ENCODE measurements at regions not wholly inside any gene's neighbourhood (a gene's known extent, or its start where the extent isn't known, plus 50 kb on each side); places are given as distances from the start of the nearest gene placed in this dataset.

DNA sequence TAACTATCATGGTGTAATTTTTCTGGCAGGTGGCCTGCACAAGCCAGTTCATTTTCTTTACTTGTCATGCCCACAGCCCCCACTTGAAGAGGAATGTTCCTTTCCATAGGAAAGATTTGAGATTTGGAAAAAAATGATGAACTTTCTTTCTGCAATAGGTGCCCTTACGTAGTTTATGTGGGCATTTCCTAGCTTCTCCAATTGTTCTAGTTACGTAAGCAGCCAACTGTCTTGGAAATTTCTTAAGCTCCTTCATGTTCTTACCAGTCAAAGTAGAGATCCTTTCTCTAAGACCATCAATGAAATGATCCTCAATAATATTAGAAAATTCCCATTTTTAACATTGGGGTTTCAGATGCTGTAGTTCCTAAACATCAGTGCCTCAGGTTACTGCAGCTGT, 109.5 kb upstream of the F3 start:
- Histone ChIP-seq H3K36me3 (ENCODE audit: control insufficient read depth in 4 of 4, insufficient read depth in 3 of 4, low read depth in 1 of 4, low read length in 3 of 4) (no peaks in the 10 kb centered on the region), H3K4me1 (ENCODE audit: control insufficient read depth in 4 of 4, insufficient read depth in 4 of 4, low read length in 3 of 4) (no peaks in the 10 kb centered on the region), H3K27ac (ENCODE audit: low read depth in 1 of 2, low read length in 2 of 2) (no peak overlapping the region), H3K27me3 (ENCODE audit: control insufficient read depth in 4 of 4, insufficient read depth in 4 of 4, low read length in 3 of 4) (no peaks in the 10 kb centered on the region), H3K4me3 (ENCODE audit: low read depth in 1 of 3, low read length in 3 of 3) (no peak overlapping the region), H3K9me3 (ENCODE audit: control insufficient read depth in 4 of 4, low read length in 3 of 4) (no peaks in the 10 kb centered on the region), H3K9ac (ENCODE audit: low read depth in 1 of 2, low read length in 2 of 2) (no peak overlapping the region)
- 93% methylated on average over 2 of the region's 2 CpGs for WGBS
- TF ChIP-seq, protein P1, sequence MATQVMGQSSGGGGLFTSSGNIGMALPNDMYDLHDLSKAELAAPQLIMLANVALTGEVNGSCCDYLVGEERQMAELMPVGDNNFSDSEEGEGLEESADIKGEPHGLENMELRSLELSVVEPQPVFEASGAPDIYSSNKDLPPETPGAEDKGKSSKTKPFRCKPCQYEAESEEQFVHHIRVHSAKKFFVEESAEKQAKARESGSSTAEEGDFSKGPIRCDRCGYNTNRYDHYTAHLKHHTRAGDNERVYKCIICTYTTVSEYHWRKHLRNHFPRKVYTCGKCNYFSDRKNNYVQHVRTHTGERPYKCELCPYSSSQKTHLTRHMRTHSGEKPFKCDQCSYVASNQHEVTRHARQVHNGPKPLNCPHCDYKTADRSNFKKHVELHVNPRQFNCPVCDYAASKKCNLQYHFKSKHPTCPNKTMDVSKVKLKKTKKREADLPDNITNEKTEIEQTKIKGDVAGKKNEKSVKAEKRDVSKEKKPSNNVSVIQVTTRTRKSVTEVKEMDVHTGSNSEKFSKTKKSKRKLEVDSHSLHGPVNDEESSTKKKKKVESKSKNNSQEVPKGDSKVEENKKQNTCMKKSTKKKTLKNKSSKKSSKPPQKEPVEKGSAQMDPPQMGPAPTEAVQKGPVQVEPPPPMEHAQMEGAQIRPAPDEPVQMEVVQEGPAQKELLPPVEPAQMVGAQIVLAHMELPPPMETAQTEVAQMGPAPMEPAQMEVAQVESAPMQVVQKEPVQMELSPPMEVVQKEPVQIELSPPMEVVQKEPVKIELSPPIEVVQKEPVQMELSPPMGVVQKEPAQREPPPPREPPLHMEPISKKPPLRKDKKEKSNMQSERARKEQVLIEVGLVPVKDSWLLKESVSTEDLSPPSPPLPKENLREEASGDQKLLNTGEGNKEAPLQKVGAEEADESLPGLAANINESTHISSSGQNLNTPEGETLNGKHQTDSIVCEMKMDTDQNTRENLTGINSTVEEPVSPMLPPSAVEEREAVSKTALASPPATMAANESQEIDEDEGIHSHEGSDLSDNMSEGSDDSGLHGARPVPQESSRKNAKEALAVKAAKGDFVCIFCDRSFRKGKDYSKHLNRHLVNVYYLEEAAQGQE (IDR thresholded peaks at IDR 0.05), result no peak
- TF ChIP-seq, protein P2, sequence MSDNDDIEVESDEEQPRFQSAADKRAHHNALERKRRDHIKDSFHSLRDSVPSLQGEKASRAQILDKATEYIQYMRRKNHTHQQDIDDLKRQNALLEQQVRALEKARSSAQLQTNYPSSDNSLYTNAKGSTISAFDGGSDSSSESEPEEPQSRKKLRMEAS (IDR thresholded peaks at IDR 0.05), result no peak
- no peak for TF ChIP-seq TAF1 (conservative IDR thresholded peaks at IDR 0.05)
- no peak for TF ChIP-seq RXRA (IDR thresholded peaks at IDR 0.05)
- TF ChIP-seq NR2F2 (IDR thresholded peaks at IDR 0.05), result no peak
- TF ChIP-seq HNF4G (IDR thresholded peaks at IDR 0.05), result no peak
- TF ChIP-seq RAD21 (IDR thresholded peaks at IDR 0.05), result no peak
- no peak for TF ChIP-seq SP1 (IDR thresholded peaks at IDR 0.05)
- no peak for TF ChIP-seq EGR1 (IDR thresholded peaks at IDR 0.05; ENCODE audit: low read depth in 2 of 2)
- no peak for TF ChIP-seq JUND (IDR thresholded peaks at IDR 0.05)
- no peak for TF ChIP-seq FOXA2 (IDR thresholded peaks at IDR 0.05)
- DNase-seq (ENCODE audit: low spot score), result no peak

DNA sequence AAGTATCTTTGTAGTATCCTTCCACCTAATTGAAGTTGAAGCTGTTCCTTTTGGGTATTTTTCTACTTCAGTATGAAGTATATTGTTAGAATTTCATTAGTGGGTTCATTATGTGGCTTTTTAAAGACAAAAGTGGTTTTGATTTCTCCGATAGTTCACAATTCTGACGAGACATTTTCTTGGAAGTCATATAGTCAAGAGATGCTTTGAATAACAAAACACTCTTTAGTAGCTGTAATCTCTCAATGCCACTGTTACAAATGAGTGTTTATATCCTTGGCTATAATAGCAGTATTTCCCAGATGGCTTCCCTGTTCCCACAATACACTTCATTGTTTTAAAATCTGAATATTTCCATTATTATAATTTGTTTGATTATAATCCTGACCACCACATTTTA, 108.7 kb upstream of the F3 start:
- Histone ChIP-seq H3K27me3 (ENCODE audit: control insufficient read depth in 4 of 4, insufficient read depth in 4 of 4, low read length in 3 of 4) (no peaks in the 10 kb centered on the region), H3K9ac (ENCODE audit: low read depth in 1 of 2, low read length in 2 of 2) (no peak overlapping the region), H3K9me3 (ENCODE audit: control insufficient read depth in 4 of 4, low read length in 3 of 4) (no peaks in the 10 kb centered on the region), H3K36me3 (ENCODE audit: control insufficient read depth in 4 of 4, insufficient read depth in 3 of 4, low read depth in 1 of 4, low read length in 3 of 4) (no peaks in the 10 kb centered on the region), H3K4me3 (ENCODE audit: low read depth in 1 of 3, low read length in 3 of 3) (no peak overlapping the region), H3K4me1 (ENCODE audit: control insufficient read depth in 4 of 4, insufficient read depth in 4 of 4, low read length in 3 of 4) (no peaks in the 10 kb centered on the region), H3K27ac (ENCODE audit: low read depth in 1 of 2, low read length in 2 of 2) (no peak overlapping the region)
- TF ChIP-seq GABPA (IDR thresholded peaks at IDR 0.05 in 1 of 2, conservative IDR thresholded peaks at IDR 0.05 in 1 of 2), result no peak
- no peak for TF ChIP-seq YY1 (IDR thresholded peaks at IDR 0.05)
- TF ChIP-seq, protein P2 (IDR thresholded peaks at IDR 0.05), result no peak
- TF ChIP-seq, protein P3, sequence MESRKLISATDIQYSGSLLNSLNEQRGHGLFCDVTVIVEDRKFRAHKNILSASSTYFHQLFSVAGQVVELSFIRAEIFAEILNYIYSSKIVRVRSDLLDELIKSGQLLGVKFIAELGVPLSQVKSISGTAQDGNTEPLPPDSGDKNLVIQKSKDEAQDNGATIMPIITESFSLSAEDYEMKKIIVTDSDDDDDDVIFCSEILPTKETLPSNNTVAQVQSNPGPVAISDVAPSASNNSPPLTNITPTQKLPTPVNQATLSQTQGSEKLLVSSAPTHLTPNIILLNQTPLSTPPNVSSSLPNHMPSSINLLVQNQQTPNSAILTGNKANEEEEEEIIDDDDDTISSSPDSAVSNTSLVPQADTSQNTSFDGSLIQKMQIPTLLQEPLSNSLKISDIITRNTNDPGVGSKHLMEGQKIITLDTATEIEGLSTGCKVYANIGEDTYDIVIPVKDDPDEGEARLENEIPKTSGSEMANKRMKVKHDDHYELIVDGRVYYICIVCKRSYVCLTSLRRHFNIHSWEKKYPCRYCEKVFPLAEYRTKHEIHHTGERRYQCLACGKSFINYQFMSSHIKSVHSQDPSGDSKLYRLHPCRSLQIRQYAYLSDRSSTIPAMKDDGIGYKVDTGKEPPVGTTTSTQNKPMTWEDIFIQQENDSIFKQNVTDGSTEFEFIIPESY (IDR thresholded peaks at IDR 0.05), result no peak
- no peak for TF ChIP-seq FOXA1 (IDR thresholded peaks at IDR 0.05)
- TF ChIP-seq NR2F2 (IDR thresholded peaks at IDR 0.05), result no peak
- TF ChIP-seq EGR1 (IDR thresholded peaks at IDR 0.05; ENCODE audit: low read depth in 2 of 2), result no peak
- TF ChIP-seq FOXA2 (IDR thresholded peaks at IDR 0.05), result no peak
- TF ChIP-seq, protein P4, sequence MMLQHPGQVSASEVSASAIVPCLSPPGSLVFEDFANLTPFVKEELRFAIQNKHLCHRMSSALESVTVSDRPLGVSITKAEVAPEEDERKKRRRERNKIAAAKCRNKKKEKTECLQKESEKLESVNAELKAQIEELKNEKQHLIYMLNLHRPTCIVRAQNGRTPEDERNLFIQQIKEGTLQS (IDR thresholded peaks at IDR 0.05), result no peak
- no peak for TF ChIP-seq HNF4G (IDR thresholded peaks at IDR 0.05)
- no peak for TF ChIP-seq RXRA (IDR thresholded peaks at IDR 0.05)
- whole genome bisulfite sequencing, result 96% methylated on average over 2 of the region's 2 CpGs
- no peak for DNase-seq (ENCODE audit: low spot score)

Measured in liver (tissue), 7 donors.